CD4-positive, CD25-positive, alpha-beta regulatory T cell (primary cell): ENCODE measurements at regions not wholly inside any gene's neighbourhood (a gene's known extent, or its start where the extent isn't known, plus 50 kb on each side); places are given as distances from the start of the nearest gene placed in this dataset.
"Not testable (repeated sequence)": the region's sequence is repeated elsewhere in the genome, so short reads cannot be mapped to it uniquely, and the experiment has no call there.

Experiments used
- ATAC-seq, 2 donors: fragments of 150-1000 bp; cut with Tn5 transposase; one replicate each; pipeline ENCODE4 v1.10.0; 2021; ENCODE audit warnings: low read depth in 2 of 2, moderate number of reproducible peaks in 2 of 2, moderate library complexity in 1 of 2
- DNase-seq, 3 donors: peaks; one replicate each; pipeline versions ENCODE4 v3.0.0 to v3.0.0-alpha.2; 2012 to 2022; ENCODE audit warnings: mixed read lengths in 1 of 3
- H3K27ac ChIP-seq: one replicate; pipeline ENCODE4 v1.7.0; 2013; ENCODE audit warnings: mild to moderate bottlenecking, low read length; ENCODE audit not compliant: insufficient read depth, poor library complexity, severe bottlenecking
- H3K27me3 ChIP-seq: one replicate; pipeline ENCODE4 v1.7.0; 2013; ENCODE audit warnings: low read length; ENCODE audit not compliant: control insufficient read depth, insufficient read depth
- H3K36me3 ChIP-seq: one replicate; pipeline ENCODE4 v1.7.0; 2013; ENCODE audit warnings: mild to moderate bottlenecking, low read length, moderate library complexity; ENCODE audit not compliant: control insufficient read depth, insufficient read depth
- H3K4me1 ChIP-seq: 2 replicates; pipeline ENCODE4 v1.7.0; 2013; ENCODE audit warnings: mild to moderate bottlenecking, low read length; ENCODE audit not compliant: insufficient read depth, control insufficient read depth, poor library complexity, severe bottlenecking
- H3K4me3 ChIP-seq: one replicate; pipeline ENCODE4 v1.7.0; 2013; ENCODE audit warnings: low read depth, mild to moderate bottlenecking, low read length, moderate library complexity
- H3K9me3 ChIP-seq, 2 experiments: 1 replicate in 1 of 2; 2 replicates in 1 of 2; pipeline ENCODE4 v1.7.0; 2013; ENCODE audit warnings: low read length in 2 of 2, mild to moderate bottlenecking in 1 of 2, moderate library complexity in 1 of 2; ENCODE audit not compliant: control insufficient read depth in 2 of 2
- H3K27ac Mint-ChIP-seq, 3 donors: one replicate each; pipeline ENCODE4 v1.8.0; 2020 to 2022; ENCODE audit warnings: mild to moderate bottlenecking in 3 of 3, mixed read lengths in 3 of 3, moderate library complexity in 2 of 3
- H3K27me3 Mint-ChIP-seq: one replicate; pipeline ENCODE4 v1.8.0; 2022; ENCODE audit warnings: mild to moderate bottlenecking, mixed read lengths
- H3K36me3 Mint-ChIP-seq: one replicate; pipeline ENCODE4 v1.8.0; 2020; ENCODE audit warnings: mixed read lengths
- H3K4me1 Mint-ChIP-seq, 4 donors: one replicate each; pipeline ENCODE4 v1.8.0; 2020 to 2022; ENCODE audit warnings: mixed read lengths in 4 of 4, mild to moderate bottlenecking in 1 of 4
- H3K4me3 Mint-ChIP-seq, 4 donors: one replicate each; pipeline ENCODE4 v1.8.0; 2020 to 2022; ENCODE audit warnings: mild to moderate bottlenecking in 4 of 4, mixed read lengths in 4 of 4, moderate library complexity in 3 of 4
- H3K9me3 Mint-ChIP-seq, 7 donors: one replicate each; pipeline ENCODE4 v1.8.0; 2020 to 2022; ENCODE audit warnings: mixed read lengths in 7 of 7, mild to moderate bottlenecking in 3 of 7, moderate library complexity in 2 of 7

GRCh38 chr2:187644981-187645380 is 90.7 kb upstream of the TFPI start:
- no peaks in the 10 kb centered on the region for H3K27me3 Mint-ChIP-seq
- Histone ChIP-seq H3K4me3 (no peak overlapping the region), H3K27me3 (no peaks in the 10 kb centered on the region), H3K27ac (no peak overlapping the region), H3K9me3 (no peaks in the 10 kb centered on the region), H3K4me1 (no peaks in the 10 kb centered on the region), H3K36me3 (no peaks in the 10 kb centered on the region)
- no peak for DNase-seq
- no peaks in the 10 kb centered on the region for H3K4me1 Mint-ChIP-seq
- no peak for ATAC-seq
- no peaks in the 10 kb centered on the region for H3K9me3 Mint-ChIP-seq
- no peaks in the 10 kb centered on the region for H3K36me3 Mint-ChIP-seq
- H3K4me3 Mint-ChIP-seq: no peak overlapping the region
- no peak overlapping the region for H3K27ac Mint-ChIP-seq

DNA sequence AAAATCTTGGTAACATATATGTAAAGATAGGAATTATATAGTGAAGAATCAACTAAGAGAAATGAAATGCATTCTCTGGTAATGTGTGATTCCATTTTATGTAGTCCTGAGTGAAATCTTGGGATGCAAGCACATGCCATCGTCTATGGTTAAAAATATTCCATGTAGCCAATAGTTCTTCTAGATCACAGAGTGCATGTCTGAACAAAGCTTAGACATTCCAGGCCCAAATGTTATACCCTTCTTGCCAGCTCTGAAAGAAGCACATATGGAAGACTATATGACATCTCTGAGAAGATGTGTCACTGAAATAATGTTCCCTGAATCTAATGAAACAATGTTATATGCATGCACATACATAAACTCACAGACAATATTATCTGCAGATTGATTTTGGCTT is 92.3 kb upstream of the TFPI start:
- ATAC-seq: no peak
- Histone ChIP-seq H3K4me3 (no peak overlapping the region), H3K27me3 (no peaks in the 10 kb centered on the region), H3K27ac (no peak overlapping the region), H3K9me3 (no peaks in the 10 kb centered on the region), H3K4me1 (no peaks in the 10 kb centered on the region), H3K36me3 (no peaks in the 10 kb centered on the region)
- no peak overlapping the region for H3K27ac Mint-ChIP-seq
- H3K4me3 Mint-ChIP-seq: no peak overlapping the region
- H3K27me3 Mint-ChIP-seq: no peaks in the 10 kb centered on the region
- no peaks in the 10 kb centered on the region for H3K36me3 Mint-ChIP-seq
- no peaks in the 10 kb centered on the region for H3K9me3 Mint-ChIP-seq
- no peak for DNase-seq
- no peaks in the 10 kb centered on the region for H3K4me1 Mint-ChIP-seq

DNA sequence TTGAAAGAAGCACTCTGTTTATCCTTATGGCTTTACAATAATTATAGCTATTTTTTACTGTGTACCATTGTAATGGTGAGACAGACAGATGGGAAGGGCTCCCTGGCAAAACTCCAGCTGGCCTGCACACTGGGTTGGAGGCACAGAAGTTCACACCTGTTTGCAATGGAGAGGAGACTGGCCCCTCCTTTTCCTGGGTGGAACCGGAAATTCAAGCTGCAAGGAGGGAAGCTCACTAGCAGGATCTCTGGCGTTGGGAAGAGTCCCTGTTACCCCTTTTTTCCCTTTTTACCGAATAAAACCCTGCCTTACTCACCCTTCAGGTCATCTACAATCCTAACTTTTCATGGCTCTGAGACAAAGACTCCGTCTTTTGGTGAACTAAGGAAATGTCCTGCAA is 100.3 kb upstream of the TFPI start:
- peaks cover 0 to 4% (median 0%) of the 10 kb centered on the region in 7 donors for H3K9me3 Mint-ChIP-seq
- Histone ChIP-seq H3K4me1 (no peaks in the 10 kb centered on the region), H3K27me3 (no peaks in the 10 kb centered on the region), H3K9me3 (no peaks in the 10 kb centered on the region), H3K27ac (no peak overlapping the region), H3K36me3 (no peaks in the 10 kb centered on the region), H3K4me3 (no peak overlapping the region)
- DNase-seq: no peak
- H3K4me3 Mint-ChIP-seq: no peak overlapping the region
- H3K36me3 Mint-ChIP-seq: no peaks in the 10 kb centered on the region
- ATAC-seq: no peak
- no peaks in the 10 kb centered on the region for H3K27me3 Mint-ChIP-seq
- no peaks in the 10 kb centered on the region for H3K4me1 Mint-ChIP-seq
- no peak overlapping the region for H3K27ac Mint-ChIP-seq

GRCh38 chr2:187655001-187655400 is 100.8 kb upstream of the TFPI start:
- Mint-ChIP-seq H3K4me3 (no peak overlapping the region), H3K9me3 (peaks cover 0 to 4% (median 0%) of the 10 kb centered on the region in 7 donors), H3K36me3 (no peaks in the 10 kb centered on the region), H3K27ac (peak overlapping the region in 1 of 3 donors; percentile 58), H3K4me1 (no peaks in the 10 kb centered on the region), H3K27me3 (no peaks in the 10 kb centered on the region)
- ATAC-seq (no peak), DNase-seq (no peak)
- Histone ChIP-seq H3K4me1 (no peaks in the 10 kb centered on the region), H3K9me3 (no peaks in the 10 kb centered on the region), H3K27ac (no peak overlapping the region), H3K36me3 (no peaks in the 10 kb centered on the region), H3K4me3 (no peak overlapping the region), H3K27me3 (no peaks in the 10 kb centered on the region)

GRCh38 chr2:187656123-187656522 is 101.9 kb upstream of the TFPI start:
- no peaks in the 10 kb centered on the region for H3K4me1 ChIP-seq
- no peaks in the 10 kb centered on the region for H3K27me3 Mint-ChIP-seq
- ATAC-seq: no peak
- H3K27ac Mint-ChIP-seq: no peak overlapping the region
- no peaks in the 10 kb centered on the region for H3K4me1 Mint-ChIP-seq
- H3K36me3 Mint-ChIP-seq: no peaks in the 10 kb centered on the region
- H3K9me3 ChIP-seq: no peaks in the 10 kb centered on the region
- no peak overlapping the region for H3K27ac ChIP-seq
- no peaks in the 10 kb centered on the region for H3K36me3 ChIP-seq
- no peaks in the 10 kb centered on the region for H3K27me3 ChIP-seq
- no peak overlapping the region for H3K4me3 ChIP-seq
- DNase-seq: no peak
- H3K9me3 Mint-ChIP-seq: peaks cover 0 to 4% (median 0%) of the 10 kb centered on the region in 7 donors
- H3K4me3 Mint-ChIP-seq: no peak overlapping the region

DNA sequence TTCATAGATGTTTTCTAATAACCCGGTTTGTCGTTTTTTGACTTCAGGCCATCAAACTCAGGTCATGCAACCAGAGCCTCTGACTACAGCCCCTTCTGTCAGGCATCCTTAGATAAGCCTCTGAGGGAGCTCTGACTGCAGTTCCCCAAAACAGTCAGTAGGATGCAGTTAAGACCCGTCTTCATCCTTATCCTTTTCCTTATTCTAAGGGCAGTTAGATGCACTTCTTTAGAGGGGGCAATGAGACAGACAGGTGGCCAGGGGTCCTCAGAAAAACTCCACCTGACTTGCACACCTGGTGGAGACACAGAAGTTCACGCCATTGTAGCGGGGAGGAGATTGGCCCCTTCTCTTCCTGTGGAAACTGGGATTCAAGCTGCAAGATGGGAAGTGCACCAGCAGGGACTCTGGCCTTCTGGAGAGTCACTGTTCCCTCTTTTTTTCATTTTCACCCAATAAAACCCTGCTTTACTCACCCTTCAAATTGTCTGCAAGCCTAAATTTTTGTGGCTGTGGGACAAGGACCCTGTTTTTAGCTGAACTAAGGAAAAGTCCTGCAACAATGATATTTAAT is 104.8 kb upstream of the TFPI start:
- Mint-ChIP-seq H3K27me3 (no peaks in the 10 kb centered on the region), H3K27ac (no peak overlapping the region), H3K36me3 (no peaks in the 10 kb centered on the region), H3K4me1 (no peaks in the 10 kb centered on the region), H3K9me3 (peaks cover 0 to 6% (median 2%) of the 10 kb centered on the region in 7 donors), H3K4me3 (no peak overlapping the region)
- H3K9me3 ChIP-seq: no peaks in the 10 kb centered on the region
- no peaks in the 10 kb centered on the region for H3K36me3 ChIP-seq
- H3K27ac ChIP-seq: no peak overlapping the region
- ATAC-seq: no peak
- DNase-seq: no peak
- H3K4me3 ChIP-seq: no peak overlapping the region
- H3K27me3 ChIP-seq: no peaks in the 10 kb centered on the region
- no peaks in the 10 kb centered on the region for H3K4me1 ChIP-seq

DNA sequence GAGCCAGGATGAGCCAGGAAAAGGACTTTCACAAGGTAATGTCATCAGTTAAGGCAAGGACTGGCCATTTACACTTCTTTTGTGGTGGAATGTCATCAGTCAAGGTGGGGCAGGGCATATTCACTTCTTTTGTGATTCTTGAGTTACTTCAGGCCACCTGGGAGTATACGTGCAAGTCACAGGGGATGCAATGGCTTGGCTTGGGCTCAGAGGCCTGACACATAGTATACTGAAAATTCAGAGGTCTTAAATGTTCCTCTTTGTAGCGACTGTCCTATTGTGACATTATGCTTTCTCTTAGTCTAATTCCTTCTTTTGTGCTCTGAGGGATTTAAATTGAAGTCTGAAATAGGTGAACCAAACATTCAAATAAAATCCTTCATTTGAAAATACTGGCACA is 121.8 kb upstream of the TFPI start:
- not testable (repeated sequence) for H3K27ac Mint-ChIP-seq, H3K4me3 Mint-ChIP-seq, H3K27me3 Mint-ChIP-seq

GRCh38 chr2:187679454-187679853 is 125.2 kb upstream of the TFPI start:
- DNase-seq (no peak), ATAC-seq (no peak)
- Mint-ChIP-seq H3K27me3 (no peaks in the 10 kb centered on the region), H3K4me3 (no peak overlapping the region), H3K4me1 (no peaks in the 10 kb centered on the region), H3K9me3 (peaks cover 0 to 6% (median 0%) of the 10 kb centered on the region in 7 donors), H3K27ac (no peak overlapping the region), H3K36me3 (no peaks in the 10 kb centered on the region)
- Histone ChIP-seq H3K4me3 (no peak overlapping the region), H3K36me3 (no peaks in the 10 kb centered on the region), H3K27me3 (no peaks in the 10 kb centered on the region), H3K27ac (no peak overlapping the region), H3K9me3 (no peaks in the 10 kb centered on the region), H3K4me1 (no peaks in the 10 kb centered on the region)

More for the DNA sequence above, 121.8 kb upstream of the TFPI start:
- H3K4me1 ChIP-seq, H3K27ac ChIP-seq, H3K36me3 Mint-ChIP-seq, H3K36me3 ChIP-seq, H3K4me1 Mint-ChIP-seq, ATAC-seq, H3K9me3 ChIP-seq, H3K4me3 ChIP-seq, DNase-seq, H3K27me3 ChIP-seq: not testable (repeated sequence)
- peaks cover 0 to 17% (median 0%) of the 10 kb centered on the region in 7 donors for H3K9me3 Mint-ChIP-seq
